HEK293 (cell line): ENCODE measurements at regions not wholly inside any gene's neighbourhood (a gene's known extent, or its start where the extent isn't known, plus 50 kb on each side); places are given as distances from the start of the nearest gene placed in this dataset.

Experiments used
- CTCF ChIA-PET: fragments of 350-600 bp; formaldehyde crosslinking; extraction: SDS; loops from one replicate; lab custom pipeline; 2021; ENCODE audit warnings: antibody characterized with exemption; lab: Yijun Ruan, JAX
- POLR2A ChIA-PET: fragments of 300-600 bp; formaldehyde crosslinking; extraction: SDS; loops from one replicate; lab custom pipeline; 2020; ENCODE audit warnings: antibody characterized with exemption, inconsistent platforms; lab: Yijun Ruan, JAX
- H3K27ac ChIP-seq: fragments of 200-500 bp; sonication (Bioruptor generic); 2 replicates; pipeline ENCODE4 v1.5.1; 2014; ENCODE audit warnings: low read depth, low read length, control low read depth, inconsistent platforms; ENCODE audit errors: extremely low read depth
- H3K36me3 ChIP-seq, 2 experiments: fragments of 200-500 bp in 1 of 2; sonication (Bioruptor generic) in 1 of 2; 1 replicate in 1 of 2; 2 replicates in 1 of 2; pipeline ENCODE4 v1.5.1; 2014 to 2017; ENCODE audit warnings: inconsistent platforms in 2 of 2, low read length in 2 of 2; ENCODE audit not compliant: control insufficient read depth in 2 of 2, insufficient read depth in 1 of 2
- H3K4me1 ChIP-seq: fragments of 200-500 bp; sonication (Bioruptor generic); 2 replicates; pipeline ENCODE4 v1.5.1; 2014; ENCODE audit warnings: mild to moderate bottlenecking, low read length, inconsistent platforms; ENCODE audit not compliant: control insufficient read depth, insufficient read depth
- H3K4me3 ChIP-seq: 2 replicates; pipeline ENCODE4 v1.5.1; 2011; ENCODE audit warnings: low read depth, mild to moderate bottlenecking, control low read depth, low read length, moderate library complexity
- H3K9me3 ChIP-seq: fragments of 200-500 bp; sonication (Bioruptor generic); 2 replicates; pipeline ENCODE4 v1.5.1; 2014; ENCODE audit warnings: low read depth, low read length, inconsistent platforms; ENCODE audit not compliant: control insufficient read depth, insufficient read depth
- GFI1B ChIP-seq: fragments of 450-650 bp; formaldehyde crosslinking; IDR thresholded peaks from 2 replicates; pipeline ENCODE4 v1.5.1; 2016; ENCODE audit warnings: missing biosample characterization, missing genetic modification characterization
- GLI2 ChIP-seq: fragments of 450-650 bp; formaldehyde crosslinking; IDR thresholded peaks from 2 replicates; pipeline ENCODE4; 2017; ENCODE audit warnings: missing biosample characterization, missing genetic modification characterization, low read depth, borderline replicate concordance
- OSR2 ChIP-seq: fragments of 450-650 bp; formaldehyde crosslinking; IDR thresholded peaks from 2 replicates; pipeline ENCODE4 v1.5.1; 2016; ENCODE audit warnings: missing biosample characterization, missing genetic modification characterization
- TRIM28 ChIP-seq: IDR thresholded peaks from 2 replicates; pipeline ENCODE4 v1.6.1; 2011; ENCODE audit warnings: low read length, control low read depth, borderline replicate concordance
- ZBTB26 ChIP-seq: fragments of 450-650 bp; formaldehyde crosslinking; optimal IDR thresholded peaks from 2 replicates; pipeline ENCODE3; 2016; ENCODE audit warnings: missing biosample characterization, mild to moderate bottlenecking, missing genetic modification characterization
- ZNF133 ChIP-seq: fragments of 450-650 bp; formaldehyde crosslinking; IDR thresholded peaks from 2 replicates; pipeline ENCODE4 v1.5.1; 2016; ENCODE audit warnings: missing biosample characterization, missing genetic modification characterization
- ZNF292 ChIP-seq: fragments of 450-650 bp; formaldehyde crosslinking; IDR thresholded peaks from 2 replicates; pipeline ENCODE4 v1.5.1; 2016; ENCODE audit warnings: low read depth, missing biosample characterization, missing genetic modification characterization, borderline replicate concordance
- ZNF302 ChIP-seq: fragments of 450-650 bp; formaldehyde crosslinking; IDR thresholded peaks from 2 replicates; pipeline ENCODE4 v1.5.1; 2016; ENCODE audit warnings: missing biosample characterization, missing genetic modification characterization, low read depth
- ZNF350 ChIP-seq: fragments of 450-650 bp; formaldehyde crosslinking; IDR thresholded peaks from 2 replicates; pipeline ENCODE4 v1.5.0; 2017; ENCODE audit warnings: missing biosample characterization, mild to moderate bottlenecking, missing genetic modification characterization
- ZNF362 ChIP-seq: fragments of 450-650 bp; formaldehyde crosslinking; IDR thresholded peaks from 2 replicates; pipeline ENCODE4 v1.5.1; 2016; ENCODE audit warnings: missing biosample characterization, missing genetic modification characterization
- ZNF449 ChIP-seq: fragments of 450-650 bp; formaldehyde crosslinking; IDR thresholded peaks from 2 replicates; pipeline ENCODE4 v1.5.1; 2017; ENCODE audit warnings: missing biosample characterization, mild to moderate bottlenecking, missing genetic modification characterization, moderate library complexity
- ZNF488 ChIP-seq: fragments of 450-650 bp; formaldehyde crosslinking; IDR thresholded peaks from 2 replicates; pipeline ENCODE4 v1.5.1; 2016; ENCODE audit warnings: missing biosample characterization, missing genetic modification characterization
- ZNF544 ChIP-seq: fragments of 450-650 bp; formaldehyde crosslinking; IDR thresholded peaks from 2 replicates; pipeline ENCODE4 v1.5.0; 2017; ENCODE audit warnings: missing biosample characterization, missing genetic modification characterization
- ZNF623 ChIP-seq: fragments of 450-650 bp; formaldehyde crosslinking; IDR thresholded peaks from 2 replicates; pipeline ENCODE4 v1.5.1; 2016; ENCODE audit warnings: missing biosample characterization, missing genetic modification characterization
- ZNF629 ChIP-seq: fragments of 450-650 bp; formaldehyde crosslinking; IDR thresholded peaks from 2 replicates; pipeline ENCODE4 v1.5.1; 2017; ENCODE audit warnings: missing biosample characterization, missing genetic modification characterization
- ZNF639 ChIP-seq: fragments of 450-650 bp; formaldehyde crosslinking; IDR thresholded peaks from 2 replicates; pipeline ENCODE4 v1.5.1; 2016; ENCODE audit warnings: missing biosample characterization, missing genetic modification characterization
- ZNF776 ChIP-seq: fragments of 450-650 bp; formaldehyde crosslinking; IDR thresholded peaks from 2 replicates; pipeline ENCODE4 v1.5.0; 2017; ENCODE audit warnings: missing biosample characterization, missing genetic modification characterization, borderline replicate concordance
- ZNF830 ChIP-seq: fragments of 450-650 bp; IDR thresholded peaks from 2 replicates; pipeline ENCODE4 v1.5.0; 2018; ENCODE audit warnings: missing biosample characterization, missing genetic modification characterization, low read depth, mild to moderate bottlenecking, moderate library complexity
- ZNF837 ChIP-seq: fragments of 450-650 bp; formaldehyde crosslinking; IDR thresholded peaks from 2 replicates; pipeline ENCODE4 v1.5.1; 2016; ENCODE audit warnings: missing biosample characterization, missing genetic modification characterization
- ZSCAN4 ChIP-seq: fragments of 450-650 bp; formaldehyde crosslinking; IDR thresholded peaks from 2 replicates; pipeline ENCODE4 v1.5.1; 2017; ENCODE audit warnings: missing biosample characterization, missing genetic modification characterization
- ZSCAN5A ChIP-seq: fragments of 450-650 bp; formaldehyde crosslinking; IDR thresholded peaks from 2 replicates; pipeline ENCODE4 v1.5.1; 2016; ENCODE audit warnings: missing biosample characterization, missing genetic modification characterization

- TF ChIP-seq ZSCAN4 (tag by site-specific recombination) = no peak
Observed at GRCh38 chr1:11418056-11418455, 60.9 kb upstream of the DISP3 start (continued).

- CTCF ChIA-PET = no interaction called here
- Histone ChIP-seq H3K27ac (no peak overlapping the region), H3K4me1 (no peaks in the 10 kb centered on the region), H3K4me3 (no peak overlapping the region), H3K9me3 (no peaks in the 10 kb centered on the region), H3K36me3 (no peaks in the 10 kb centered on the region)
- POLR2A ChIA-PET = no interaction called here
- no peak for TF ChIP-seq ZNF629 (tag by site-specific recombination)
- TF ChIP-seq ZNF623 (tag by site-specific recombination) = peak; percentile 80
- TF ChIP-seq, all 188 proteins: peak for 1
Observed at GRCh38 chr1:11421443-11421842, 57.5 kb upstream of the DISP3 start.

GRCh38 chr1:11422686-11423085, 56.3 kb upstream of the DISP3 start:
- Histone ChIP-seq H3K36me3 (no peaks in the 10 kb centered on the region), H3K27ac (no peak overlapping the region), H3K9me3 (no peaks in the 10 kb centered on the region), H3K4me3 (no peak overlapping the region), H3K4me1 (no peaks in the 10 kb centered on the region)
- TF ChIP-seq ZNF133 (tag by site-specific recombination) (no peak), ZNF302 (tag by site-specific recombination) (no peak), ZNF639 (tag by site-specific recombination) (no peak), ZBTB26 (tag by site-specific recombination) (no peak), ZNF776 (tag by site-specific recombination) (no peak), ZNF292 (tag by site-specific recombination) (no peak), TRIM28 (no peak), GFI1B (no peak)
- ChIA-PET POLR2A (no interaction called here), CTCF (no interaction called here)

- POLR2A ChIA-PET = interaction anchor here (0.6 kb wide), 1 partner anchor 970 kb away, joined by 3 read pairs; no protein-coding TSS in a partner anchor
- Histone ChIP-seq H3K4me3 (no peak overlapping the region), H3K4me1 (no peaks in the 10 kb centered on the region), H3K36me3 (no peaks in the 10 kb centered on the region), H3K9me3 (no peaks in the 10 kb centered on the region), H3K27ac (no peak overlapping the region)
- CTCF ChIA-PET = no interaction called here
- TF ChIP-seq ZNF488 = no peak
- no peak for TF ChIP-seq OSR2
- no peak for TF ChIP-seq ZNF837 (tag by site-specific recombination)
- TF ChIP-seq ZNF449 = no peak
- no peak for TF ChIP-seq ZNF544 (tag by site-specific recombination)
- TF ChIP-seq ZNF362 (tag by site-specific recombination) = no peak
- TF ChIP-seq ZNF830 (tag by site-specific recombination) = no peak
- TF ChIP-seq GLI2 (tag by site-specific recombination) = no peak
- no peak for TF ChIP-seq ZSCAN5A (tag by site-specific recombination)
- no peak for TF ChIP-seq ZNF350 (tag by site-specific recombination)
Observed at GRCh38 chr1:11426617-11427016, 52.3 kb upstream of the DISP3 start.
